GM23338 (cell line): ENCODE measurements at regions not wholly inside any gene's neighbourhood (a gene's known extent, or its start where the extent isn't known, plus 50 kb on each side); places are given as distances from the start of the nearest gene placed in this dataset.

Source experiments
- CREB1 ChIP-seq: fragments of 250-450 bp; sonication (Bioruptor Pico); IDR thresholded peaks from 2 replicates; pipeline ENCODE4 v1.5.0; 2020; ENCODE audit warnings: low read depth, mild to moderate bottlenecking, moderate library complexity
- CTCF ChIP-seq, 2 experiments: fragments of 200-600 bp in 1 of 2; sonication (generic) in 1 of 2; conservative IDR thresholded peaks; 2 replicates each; pipeline versions ENCODE4 v1.5.1 to v1.6.1; 2016 to 2017; ENCODE audit warnings: antibody characterized with exemption in 2 of 2, low read depth in 2 of 2, mild to moderate bottlenecking in 2 of 2, moderate library complexity in 1 of 2
- ETS1 ChIP-seq: IDR thresholded peaks from 2 replicates; pipeline ENCODE4 v1.6.1; 2016; ENCODE audit warnings: antibody characterized with exemption
- POLR2AphosphoS5 ChIP-seq: IDR thresholded peaks from 2 replicates; pipeline ENCODE4 v1.6.1; 2016; ENCODE audit warnings: antibody characterized with exemption, low read depth
- ZNF331 ChIP-seq: fragments of 250-450 bp; sonication (Bioruptor Pico); IDR thresholded peaks from 2 replicates; pipeline ENCODE4 v1.5.0; 2020; ENCODE audit warnings: low read depth, mild to moderate bottlenecking, moderate library complexity

GRCh38 chr11:95557376-95557775 lies 232.2 kb downstream of the FAM76B start:
- TF ChIP-seq CTCF (conservative IDR thresholded peaks at IDR 0.05; ENCODE audit: low read depth in 2 of 2): no peak
- no peak for TF ChIP-seq ZNF331 (CRISPR knock-in tag)
- no peak for TF ChIP-seq ETS1
- TF ChIP-seq POLR2AphosphoS5: no peak
- no peak for TF ChIP-seq CREB1 (CRISPR knock-in tag)
